H1 (cell line): ENCODE measurements at regions not wholly inside any gene's neighbourhood (a gene's known extent, or its start where the extent isn't known, plus 50 kb on each side); places are given as distances from the start of the nearest gene placed in this dataset.

Experiments
- BRCA1 ChIP-seq: IDR thresholded peaks from 2 replicates; pipeline ENCODE4 v1.6.1; 2012; ENCODE audit warnings: low read depth, low read length, improper control_type of control experiment
- CBX8 ChIP-seq: fragments of 300-800, 300-1000 bp; sonication (generic); IDR thresholded peaks from 2 replicates; pipeline ENCODE4 v1.7.1; 2016; ENCODE audit warnings: low read depth, low read length, borderline replicate concordance
- CEBPB ChIP-seq: IDR thresholded peaks from 2 replicates; pipeline ENCODE4 v1.6.1; 2012; ENCODE audit warnings: low read depth, low read length
- NRF1 ChIP-seq: IDR thresholded peaks from 2 replicates; pipeline ENCODE4 v1.6.1; 2011; ENCODE audit warnings: mild to moderate bottlenecking, low read depth, low read length, improper control_type of control experiment
- PHF8 ChIP-seq: fragments of 200-600 bp; sonication (generic); conservative IDR thresholded peaks from 2 replicates; pipeline ENCODE4 v1.7.1; 2012; ENCODE audit warnings: low read depth, mild to moderate bottlenecking, inconsistent platforms, low read length, moderate library complexity
- POLR2A ChIP-seq, 2 experiments: IDR thresholded peaks; 1 replicate in 1 of 2; 2 replicates in 1 of 2; pipeline ENCODE4 v1.6.1; 2011; ENCODE audit warnings: low read depth in 2 of 2, low read length in 2 of 2, mild to moderate bottlenecking in 2 of 2; ENCODE audit errors: control extremely low read depth in 1 of 2
- POLR2AphosphoS5 ChIP-seq: IDR thresholded peaks from 2 replicates; pipeline ENCODE4 v1.6.1; 2011; ENCODE audit warnings: low read depth, low read length
- RBBP5 ChIP-seq: IDR thresholded peaks from 2 replicates; pipeline ENCODE4 v1.7.1; 2012; ENCODE audit warnings: low read depth, mild to moderate bottlenecking, inconsistent platforms, low read length, moderate library complexity, borderline replicate concordance
- SP1 ChIP-seq: IDR thresholded peaks from 2 replicates; pipeline ENCODE4 v1.6.1; 2011; ENCODE audit warnings: low read depth, low read length
- SUZ12 ChIP-seq: fragments of 200-600 bp; sonication (generic); IDR thresholded peaks from 2 replicates; pipeline ENCODE4 v1.6.1; 2012; ENCODE audit warnings: mild to moderate bottlenecking, inconsistent platforms, low read length, moderate library complexity, mixed read lengths
- TAF1 ChIP-seq: IDR thresholded peaks from 2 replicates; pipeline ENCODE4 v1.6.1; 2011; ENCODE audit warnings: mild to moderate bottlenecking, low read depth, low read length
- TF ChIP-seq, protein P1 (sequence below), 3 experiments: IDR thresholded peaks; 1 replicate in 2 of 3; 2 replicates in 1 of 3; pipeline versions ENCODE4 v1.5.1 to v1.6.1; 2011; ENCODE audit warnings: low read length in 3 of 3, mild to moderate bottlenecking in 3 of 3, inconsistent platforms in 2 of 3, low read depth in 1 of 3, moderate library complexity in 1 of 3; ENCODE audit not compliant: insufficient read depth in 1 of 3; ENCODE audit errors: control extremely low read depth in 1 of 3
- TF ChIP-seq, protein P2 (sequence below): IDR thresholded peaks from 2 replicates; pipeline ENCODE4 v1.6.1; 2012; ENCODE audit warnings: inconsistent platforms
- TF ChIP-seq, protein P3 (sequence below): IDR thresholded peaks from 2 replicates; pipeline ENCODE4 v1.6.1; 2011; ENCODE audit warnings: low read length, improper control_type of control experiment

DNA sequence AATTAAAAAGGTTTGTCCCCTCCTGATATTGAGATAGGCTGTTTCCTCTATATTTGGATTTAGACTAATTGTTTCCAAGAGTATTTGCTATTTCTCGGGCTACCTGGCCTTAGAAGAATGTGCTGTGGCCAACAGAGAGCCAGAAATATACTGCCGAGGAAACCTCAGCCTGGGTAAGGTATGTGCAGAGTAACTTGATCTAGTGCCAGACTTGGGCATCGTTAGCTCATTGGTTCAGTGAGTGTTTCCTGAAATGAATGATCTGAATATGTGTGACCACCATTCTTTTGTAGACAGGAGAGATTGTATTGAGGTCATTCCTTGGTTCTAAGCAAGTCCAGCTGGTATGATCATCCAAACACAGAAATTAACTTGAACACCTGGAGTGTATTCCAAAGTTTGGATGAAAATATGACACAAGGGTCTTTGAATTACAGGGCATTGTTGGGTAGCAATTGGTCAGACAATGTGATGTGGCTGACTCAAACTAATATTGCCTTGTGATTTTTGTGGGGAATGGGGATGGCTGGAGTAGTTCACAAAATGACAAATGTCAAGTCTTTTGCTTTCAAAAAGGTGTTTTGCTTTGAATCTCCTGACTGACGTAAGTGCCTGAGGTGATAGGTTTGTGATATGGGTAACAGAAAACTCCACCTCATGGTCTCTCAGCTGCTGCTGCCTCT lies 100.2 kb upstream of the CXCL13 start:
- TF ChIP-seq, protein P1, sequence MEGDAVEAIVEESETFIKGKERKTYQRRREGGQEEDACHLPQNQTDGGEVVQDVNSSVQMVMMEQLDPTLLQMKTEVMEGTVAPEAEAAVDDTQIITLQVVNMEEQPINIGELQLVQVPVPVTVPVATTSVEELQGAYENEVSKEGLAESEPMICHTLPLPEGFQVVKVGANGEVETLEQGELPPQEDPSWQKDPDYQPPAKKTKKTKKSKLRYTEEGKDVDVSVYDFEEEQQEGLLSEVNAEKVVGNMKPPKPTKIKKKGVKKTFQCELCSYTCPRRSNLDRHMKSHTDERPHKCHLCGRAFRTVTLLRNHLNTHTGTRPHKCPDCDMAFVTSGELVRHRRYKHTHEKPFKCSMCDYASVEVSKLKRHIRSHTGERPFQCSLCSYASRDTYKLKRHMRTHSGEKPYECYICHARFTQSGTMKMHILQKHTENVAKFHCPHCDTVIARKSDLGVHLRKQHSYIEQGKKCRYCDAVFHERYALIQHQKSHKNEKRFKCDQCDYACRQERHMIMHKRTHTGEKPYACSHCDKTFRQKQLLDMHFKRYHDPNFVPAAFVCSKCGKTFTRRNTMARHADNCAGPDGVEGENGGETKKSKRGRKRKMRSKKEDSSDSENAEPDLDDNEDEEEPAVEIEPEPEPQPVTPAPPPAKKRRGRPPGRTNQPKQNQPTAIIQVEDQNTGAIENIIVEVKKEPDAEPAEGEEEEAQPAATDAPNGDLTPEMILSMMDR (IDR thresholded peaks at IDR 0.05; ENCODE audit: control extremely low read depth in 1 of 3, insufficient read depth in 1 of 3, low read depth in 1 of 3, low read length in 3 of 3) = no peak
- TF ChIP-seq SUZ12 (no peak), POLR2A (IDR thresholded peaks at IDR 0.05; ENCODE audit: control extremely low read depth in 1 of 2, low read depth in 2 of 2, low read length in 2 of 2) (no peak), BRCA1 (no peak), NRF1 (no peak), POLR2AphosphoS5 (no peak), RBBP5 (no peak), CBX8 (no peak), CEBPB (no peak), SP1 (no peak), PHF8 (no peak), TAF1 (no peak)
- TF ChIP-seq, protein P2, sequence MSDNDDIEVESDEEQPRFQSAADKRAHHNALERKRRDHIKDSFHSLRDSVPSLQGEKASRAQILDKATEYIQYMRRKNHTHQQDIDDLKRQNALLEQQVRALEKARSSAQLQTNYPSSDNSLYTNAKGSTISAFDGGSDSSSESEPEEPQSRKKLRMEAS = no peak
- TF ChIP-seq, protein P3, sequence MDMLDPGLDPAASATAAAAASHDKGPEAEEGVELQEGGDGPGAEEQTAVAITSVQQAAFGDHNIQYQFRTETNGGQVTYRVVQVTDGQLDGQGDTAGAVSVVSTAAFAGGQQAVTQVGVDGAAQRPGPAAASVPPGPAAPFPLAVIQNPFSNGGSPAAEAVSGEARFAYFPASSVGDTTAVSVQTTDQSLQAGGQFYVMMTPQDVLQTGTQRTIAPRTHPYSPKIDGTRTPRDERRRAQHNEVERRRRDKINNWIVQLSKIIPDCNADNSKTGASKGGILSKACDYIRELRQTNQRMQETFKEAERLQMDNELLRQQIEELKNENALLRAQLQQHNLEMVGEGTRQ = no peak
